RWPE2 (cell line): ENCODE measurements at regions not wholly inside any gene's neighbourhood (a gene's known extent, or its start where the extent isn't known, plus 50 kb on each side); places are given as distances from the start of the nearest gene placed in this dataset.

Experiments used
- ATAC-seq: fragments of 200-7000 bp; cut with Tn5 transposase; 3 replicates; pipeline ENCODE4 v1.9.1; 2021; ENCODE audit warnings: low read depth
- DNase-seq: peaks from one replicate; pipeline ENCODE4 v3.0.0-alpha.2; 2020; ENCODE audit warnings: low spot score
- H3K27ac ChIP-seq: fragments of 450-650 bp; 2 replicates; pipeline ENCODE4 v1.5.1; 2017; ENCODE audit warnings: mild to moderate bottlenecking; ENCODE audit not compliant: poor library complexity, severe bottlenecking
- H3K27me3 ChIP-seq: fragments of 250-450 bp; sonication (Bioruptor Pico); 2 replicates; pipeline ENCODE4 v1.5.1; 2021; ENCODE audit warnings: mild to moderate bottlenecking, moderate library complexity; ENCODE audit not compliant: insufficient read depth, poor library complexity, severe bottlenecking
- H3K36me3 ChIP-seq: fragments of 250-450 bp; sonication (Bioruptor Pico); 2 replicates; pipeline ENCODE4 v1.5.1; 2020; ENCODE audit warnings: low read depth, mild to moderate bottlenecking, moderate library complexity
- H3K4me1 ChIP-seq: fragments of 250-450 bp; sonication (Bioruptor Pico); 2 replicates; pipeline ENCODE4 v1.5.1; 2021; ENCODE audit warnings: mild to moderate bottlenecking, moderate library complexity; ENCODE audit not compliant: insufficient read depth, poor library complexity, severe bottlenecking
- H3K4me3 ChIP-seq: fragments of 250-450 bp; sonication (Bioruptor Pico); 2 replicates; pipeline ENCODE4 v1.5.1; 2021; ENCODE audit warnings: mild to moderate bottlenecking, moderate library complexity; ENCODE audit not compliant: severe bottlenecking
- H3K9me3 ChIP-seq: fragments of 250-450 bp; sonication (Bioruptor Pico); 2 replicates; pipeline ENCODE4 v1.5.1; 2021; ENCODE audit warnings: mild to moderate bottlenecking, moderate library complexity; ENCODE audit not compliant: severe bottlenecking
- TF ChIP-seq, protein P1 (sequence below): fragments of 450-650 bp; IDR thresholded peaks from one replicate; pipeline ENCODE4 v1.5.1; 2017; ENCODE audit warnings: mild to moderate bottlenecking, moderate library complexity; ENCODE audit not compliant: poor library complexity, severe bottlenecking

DNA sequence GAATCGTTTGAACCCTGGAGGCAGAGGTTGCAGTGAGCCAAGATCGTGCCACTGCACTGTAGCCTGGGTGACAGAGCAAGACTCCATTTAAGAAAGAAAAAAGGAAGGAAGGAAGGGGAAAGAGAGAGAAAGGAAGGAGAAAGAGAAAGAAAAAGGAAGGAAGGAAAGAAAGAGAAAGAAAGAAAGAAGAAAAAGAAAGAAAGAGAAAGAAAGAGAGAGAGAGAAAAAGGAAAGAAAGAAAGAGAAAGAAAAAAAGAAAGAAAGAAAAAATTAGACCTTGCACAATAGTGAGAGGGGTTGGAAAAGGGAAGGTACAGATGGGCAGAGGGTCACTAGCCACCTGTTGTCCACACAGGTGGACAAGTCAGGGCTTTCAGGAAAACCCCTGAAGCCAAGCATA, 57.6 kb upstream of the RTL6 start:
- no peak overlapping the region for H3K4me3 ChIP-seq
- peaks cover 6% of the 10 kb centered on the region for H3K4me1 ChIP-seq
- ATAC-seq: no peak
- peaks cover 2% of the 10 kb centered on the region for H3K9me3 ChIP-seq
- TF ChIP-seq, protein P1, sequence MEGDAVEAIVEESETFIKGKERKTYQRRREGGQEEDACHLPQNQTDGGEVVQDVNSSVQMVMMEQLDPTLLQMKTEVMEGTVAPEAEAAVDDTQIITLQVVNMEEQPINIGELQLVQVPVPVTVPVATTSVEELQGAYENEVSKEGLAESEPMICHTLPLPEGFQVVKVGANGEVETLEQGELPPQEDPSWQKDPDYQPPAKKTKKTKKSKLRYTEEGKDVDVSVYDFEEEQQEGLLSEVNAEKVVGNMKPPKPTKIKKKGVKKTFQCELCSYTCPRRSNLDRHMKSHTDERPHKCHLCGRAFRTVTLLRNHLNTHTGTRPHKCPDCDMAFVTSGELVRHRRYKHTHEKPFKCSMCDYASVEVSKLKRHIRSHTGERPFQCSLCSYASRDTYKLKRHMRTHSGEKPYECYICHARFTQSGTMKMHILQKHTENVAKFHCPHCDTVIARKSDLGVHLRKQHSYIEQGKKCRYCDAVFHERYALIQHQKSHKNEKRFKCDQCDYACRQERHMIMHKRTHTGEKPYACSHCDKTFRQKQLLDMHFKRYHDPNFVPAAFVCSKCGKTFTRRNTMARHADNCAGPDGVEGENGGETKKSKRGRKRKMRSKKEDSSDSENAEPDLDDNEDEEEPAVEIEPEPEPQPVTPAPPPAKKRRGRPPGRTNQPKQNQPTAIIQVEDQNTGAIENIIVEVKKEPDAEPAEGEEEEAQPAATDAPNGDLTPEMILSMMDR: no peak
- DNase-seq: no peak
- H3K27ac ChIP-seq: no peak overlapping the region
- no peaks in the 10 kb centered on the region for H3K36me3 ChIP-seq
- H3K27me3 ChIP-seq: no peaks in the 10 kb centered on the region

DNA sequence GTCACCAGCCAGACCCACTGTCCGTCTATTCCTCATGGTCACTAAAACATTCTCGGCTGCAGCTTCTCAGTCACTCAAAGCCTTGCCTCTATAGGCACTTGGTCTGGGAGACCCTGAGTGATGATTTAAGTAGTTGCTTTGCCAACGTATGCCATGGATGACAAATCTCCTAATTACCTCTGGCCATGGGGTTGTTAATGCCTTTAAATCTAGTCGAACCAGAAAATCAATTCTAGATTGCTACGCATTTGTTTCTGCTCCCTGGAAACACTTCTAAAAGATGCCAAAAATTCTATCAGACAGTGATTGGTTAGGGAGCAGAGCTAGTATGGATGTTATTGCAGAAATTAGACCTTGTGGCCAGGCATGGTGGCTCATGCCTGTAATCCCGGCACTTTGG, 57.0 kb upstream of the RTL6 start:
- peaks cover 2% of the 10 kb centered on the region for H3K9me3 ChIP-seq
- H3K36me3 ChIP-seq: no peaks in the 10 kb centered on the region
- H3K27me3 ChIP-seq: no peaks in the 10 kb centered on the region
- peak; percentile 0 for DNase-seq
- peaks cover 10% of the 10 kb centered on the region for H3K4me1 ChIP-seq
- no peak overlapping the region for H3K27ac ChIP-seq
- no peak for ATAC-seq
- TF ChIP-seq, protein P1: no peak
- H3K4me3 ChIP-seq: no peak overlapping the region

DNA sequence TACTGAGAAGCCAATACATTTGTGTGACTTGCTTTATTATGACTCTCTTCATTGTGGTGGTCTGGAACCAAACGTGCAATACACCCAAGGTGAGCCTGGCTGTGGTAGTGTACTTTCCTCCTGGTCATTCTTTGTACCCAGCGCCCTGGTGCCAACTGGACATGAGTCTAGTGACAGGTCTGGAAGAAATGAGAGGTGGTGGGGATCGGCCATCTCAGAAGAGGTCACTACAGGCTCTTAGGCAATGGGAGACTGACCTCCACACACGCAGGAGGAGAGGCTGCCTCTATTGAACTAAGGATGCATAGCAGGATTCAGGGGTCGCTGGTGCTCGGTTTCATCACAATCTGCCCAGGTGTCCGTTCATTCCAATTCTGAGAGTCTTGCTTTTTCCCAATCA, 56.4 kb upstream of the RTL6 start:
- H3K4me1 ChIP-seq: peaks cover 10% of the 10 kb centered on the region
- ATAC-seq (no peak), DNase-seq (peak; percentile 20)
- peaks cover 2% of the 10 kb centered on the region for H3K9me3 ChIP-seq
- TF ChIP-seq, protein P1: no peak
- no peaks in the 10 kb centered on the region for H3K36me3 ChIP-seq
- no peak overlapping the region for H3K4me3 ChIP-seq
- no peaks in the 10 kb centered on the region for H3K27me3 ChIP-seq
- H3K27ac ChIP-seq: no peak overlapping the region

DNA sequence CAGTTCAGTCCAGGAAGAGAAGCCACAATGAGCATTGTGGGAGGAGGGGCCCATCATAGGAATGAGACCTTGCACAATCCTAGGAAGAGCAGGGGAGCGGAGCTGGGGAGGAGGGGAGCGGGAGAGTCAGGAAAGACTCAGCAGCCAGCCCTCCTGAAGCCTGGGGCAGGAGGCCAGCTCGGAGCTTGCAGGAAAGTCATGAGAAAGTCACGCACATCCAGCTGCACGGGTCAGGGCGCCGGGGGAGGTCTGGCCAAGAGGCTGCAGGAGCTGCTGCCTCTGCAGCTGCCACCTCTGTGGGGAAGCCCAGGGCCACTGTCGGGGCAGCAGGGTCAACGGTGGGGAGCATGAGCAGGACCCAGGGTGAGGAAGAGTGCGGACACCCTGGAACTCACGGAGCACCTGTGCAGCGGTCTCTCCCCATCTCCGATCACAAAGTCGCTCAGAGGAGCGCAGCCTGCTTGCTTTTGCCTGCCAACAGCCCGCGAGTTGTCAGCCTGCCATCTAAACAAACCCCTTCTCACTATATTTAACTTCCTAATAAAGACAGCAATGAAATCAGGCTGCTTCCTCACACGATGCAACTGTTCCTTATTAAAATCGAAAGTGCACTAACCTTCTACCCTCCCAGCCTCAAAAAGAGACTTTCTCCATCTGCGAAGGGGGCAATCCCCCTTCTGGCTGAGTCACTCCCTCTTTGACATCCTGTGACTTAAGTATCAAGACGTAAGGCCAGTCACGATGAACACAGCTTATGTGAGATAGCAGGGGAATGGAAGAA, 52.9 kb upstream of the RTL6 start:
- H3K27me3 ChIP-seq: no peaks in the 10 kb centered on the region
- no peaks in the 10 kb centered on the region for H3K36me3 ChIP-seq
- H3K27ac ChIP-seq: peak overlapping the region; percentile 49
- ATAC-seq (peak; percentile 90), DNase-seq (peak; percentile 51)
- peaks cover 3% of the 10 kb centered on the region for H3K4me1 ChIP-seq
- TF ChIP-seq, protein P1: no peak
- H3K4me3 ChIP-seq: peak overlapping the region; percentile 2
- no peaks in the 10 kb centered on the region for H3K9me3 ChIP-seq

DNA sequence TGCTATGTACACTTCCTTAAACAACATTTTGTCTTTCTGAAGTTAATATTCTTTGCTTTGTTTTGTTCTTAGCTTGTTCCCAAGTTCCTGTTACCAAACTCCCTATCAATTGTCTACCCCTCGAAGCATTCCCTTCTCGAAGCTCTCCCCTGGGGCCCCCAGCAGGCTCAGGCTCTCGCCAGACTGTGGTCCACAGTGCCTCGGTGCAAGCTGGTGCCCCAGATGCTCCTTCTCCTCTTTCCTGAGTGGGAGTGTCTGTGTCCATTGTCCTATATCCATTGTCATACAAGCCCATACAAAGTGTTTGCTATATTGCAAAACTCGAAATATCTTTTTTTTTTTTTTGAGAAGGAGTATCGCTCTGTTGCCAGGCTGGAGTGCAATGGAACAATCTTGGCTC, 51.7 kb upstream of the RTL6 start:
- Histone ChIP-seq H3K27ac (no peak overlapping the region), H3K36me3 (no peaks in the 10 kb centered on the region), H3K4me3 (no peak overlapping the region), H3K27me3 (no peaks in the 10 kb centered on the region), H3K9me3 (no peaks in the 10 kb centered on the region), H3K4me1 (peaks cover 3% of the 10 kb centered on the region)
- peak; percentile 16 for DNase-seq
- no peak for ATAC-seq
- TF ChIP-seq, protein P1: no peak
